Progenitor cell of endocrine pancreas (in vitro differentiated cells): ENCODE measurements at regions not wholly inside any gene's neighbourhood (a gene's known extent, or its start where the extent isn't known, plus 50 kb on each side); places are given as distances from the start of the nearest gene placed in this dataset.

Experiments used
- DNase-seq: peaks from one replicate; pipeline ENCODE4 v3.0.0; 2021; ENCODE audit warnings: low spot score; ENCODE audit not compliant: unreplicated experiment
- H3K27ac Mint-ChIP-seq: 2 replicates; pipeline ENCODE4 v1.8.0; 2021; ENCODE audit warnings: mild to moderate bottlenecking, moderate library complexity, mixed read lengths
- H3K27me3 Mint-ChIP-seq: 2 replicates; pipeline ENCODE4 v1.8.0; 2021; ENCODE audit warnings: mixed read lengths
- H3K36me3 Mint-ChIP-seq: 2 replicates; pipeline ENCODE4 v1.8.0; 2022; ENCODE audit warnings: mixed read lengths; ENCODE audit not compliant: insufficient read depth
- H3K4me1 Mint-ChIP-seq: 2 replicates; pipeline ENCODE4 v1.8.0; 2021; ENCODE audit warnings: low read depth, mixed read lengths
- H3K4me3 Mint-ChIP-seq: 2 replicates; pipeline ENCODE4 v1.8.0; 2021; ENCODE audit warnings: low read depth, mild to moderate bottlenecking, moderate library complexity, mixed read lengths
- H3K9me3 Mint-ChIP-seq: 2 replicates; pipeline ENCODE4 v1.8.0; 2021; ENCODE audit warnings: low read depth, mixed read lengths
- TF ChIP-seq, protein P1 (sequence below): fragments of 200-600 bp; sonication (generic); IDR thresholded peaks from one replicate; pipeline ENCODE4 v1.5.0; 2021; ENCODE audit warnings: antibody characterized with exemption, mild to moderate bottlenecking; ENCODE audit not compliant: unreplicated experiment

DNA sequence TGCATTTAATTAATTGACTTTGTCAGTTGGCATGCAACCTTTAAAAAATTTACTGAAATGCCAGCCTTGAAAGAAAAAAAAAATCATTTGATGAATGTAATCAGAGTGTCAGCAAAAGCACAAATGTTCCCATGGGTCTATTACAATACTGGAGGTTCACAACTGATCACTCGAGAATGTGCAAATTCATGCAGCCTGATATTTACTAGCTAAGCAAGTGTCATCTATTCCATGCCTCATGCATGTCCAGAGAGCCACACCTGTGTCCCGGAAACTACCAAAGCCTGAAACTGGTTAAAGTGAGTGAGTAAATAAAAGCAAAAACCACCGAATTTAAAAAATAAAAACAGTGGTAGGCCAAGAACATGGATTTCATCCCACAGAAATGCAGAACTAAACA is 415.3 kb upstream of the ID2 start:
- H3K4me1 Mint-ChIP-seq, result peaks cover 43% of the 10 kb centered on the region
- H3K4me3 Mint-ChIP-seq, result no peak overlapping the region
- peaks cover under 1% of the 10 kb centered on the region for H3K9me3 Mint-ChIP-seq
- H3K27me3 Mint-ChIP-seq, result peaks cover 6% of the 10 kb centered on the region
- TF ChIP-seq, protein P1, sequence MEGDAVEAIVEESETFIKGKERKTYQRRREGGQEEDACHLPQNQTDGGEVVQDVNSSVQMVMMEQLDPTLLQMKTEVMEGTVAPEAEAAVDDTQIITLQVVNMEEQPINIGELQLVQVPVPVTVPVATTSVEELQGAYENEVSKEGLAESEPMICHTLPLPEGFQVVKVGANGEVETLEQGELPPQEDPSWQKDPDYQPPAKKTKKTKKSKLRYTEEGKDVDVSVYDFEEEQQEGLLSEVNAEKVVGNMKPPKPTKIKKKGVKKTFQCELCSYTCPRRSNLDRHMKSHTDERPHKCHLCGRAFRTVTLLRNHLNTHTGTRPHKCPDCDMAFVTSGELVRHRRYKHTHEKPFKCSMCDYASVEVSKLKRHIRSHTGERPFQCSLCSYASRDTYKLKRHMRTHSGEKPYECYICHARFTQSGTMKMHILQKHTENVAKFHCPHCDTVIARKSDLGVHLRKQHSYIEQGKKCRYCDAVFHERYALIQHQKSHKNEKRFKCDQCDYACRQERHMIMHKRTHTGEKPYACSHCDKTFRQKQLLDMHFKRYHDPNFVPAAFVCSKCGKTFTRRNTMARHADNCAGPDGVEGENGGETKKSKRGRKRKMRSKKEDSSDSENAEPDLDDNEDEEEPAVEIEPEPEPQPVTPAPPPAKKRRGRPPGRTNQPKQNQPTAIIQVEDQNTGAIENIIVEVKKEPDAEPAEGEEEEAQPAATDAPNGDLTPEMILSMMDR, result no peak
- H3K36me3 Mint-ChIP-seq, result no peaks in the 10 kb centered on the region
- no peak overlapping the region for H3K27ac Mint-ChIP-seq
- no peak for DNase-seq

DNA sequence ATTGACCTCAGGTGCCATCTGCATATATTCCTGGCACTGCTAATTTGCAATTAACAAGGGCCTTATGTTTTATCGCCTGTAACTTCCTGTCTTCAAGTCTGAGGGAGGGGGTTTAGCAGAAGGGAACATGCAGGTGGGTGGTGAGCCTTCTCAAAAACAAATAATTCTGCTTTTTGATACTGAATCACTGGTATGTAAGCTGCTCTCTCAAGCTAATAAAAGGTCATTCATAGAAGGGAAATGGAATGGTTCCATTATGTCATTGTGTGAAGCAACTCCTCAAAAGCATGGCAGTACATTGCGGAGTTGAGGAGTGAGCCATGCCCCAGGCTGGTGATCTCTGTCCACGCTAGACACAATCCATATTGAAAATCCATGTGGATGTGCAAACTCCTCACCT is 414.8 kb upstream of the ID2 start:
- Mint-ChIP-seq H3K4me1 (peaks cover 38% of the 10 kb centered on the region), H3K27ac (no peak overlapping the region), H3K36me3 (no peaks in the 10 kb centered on the region), H3K27me3 (peaks cover 11% of the 10 kb centered on the region), H3K4me3 (no peak overlapping the region), H3K9me3 (peaks cover 3% of the 10 kb centered on the region)
- TF ChIP-seq, protein P1, result no peak
- DNase-seq, result no peak

DNA sequence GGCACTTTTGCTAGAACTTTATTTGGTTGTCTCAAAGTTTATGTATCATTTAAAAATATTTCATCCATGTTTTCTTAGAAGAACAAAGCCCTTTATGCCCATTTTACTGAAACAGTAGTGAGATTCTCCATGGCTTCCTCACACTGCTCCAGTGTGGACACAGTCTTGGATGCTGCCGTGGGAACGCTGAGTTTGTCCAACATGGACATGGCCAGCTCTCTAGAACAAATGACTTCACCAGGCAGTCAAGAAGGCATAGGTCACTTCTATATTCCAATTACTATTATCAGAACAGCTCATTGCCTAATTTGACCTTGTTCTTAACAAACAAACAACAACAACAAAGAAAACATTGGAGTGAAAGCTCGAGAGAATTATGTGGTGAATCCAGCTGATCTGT is 414.1 kb upstream of the ID2 start:
- H3K36me3 Mint-ChIP-seq, result no peaks in the 10 kb centered on the region
- DNase-seq, result no peak
- no peak overlapping the region for H3K4me3 Mint-ChIP-seq
- H3K9me3 Mint-ChIP-seq, result peaks cover 3% of the 10 kb centered on the region
- H3K4me1 Mint-ChIP-seq, result peaks cover 37% of the 10 kb centered on the region
- TF ChIP-seq, protein P1, result no peak
- no peak overlapping the region for H3K27ac Mint-ChIP-seq
- H3K27me3 Mint-ChIP-seq, result peaks cover 18% of the 10 kb centered on the region

DNA sequence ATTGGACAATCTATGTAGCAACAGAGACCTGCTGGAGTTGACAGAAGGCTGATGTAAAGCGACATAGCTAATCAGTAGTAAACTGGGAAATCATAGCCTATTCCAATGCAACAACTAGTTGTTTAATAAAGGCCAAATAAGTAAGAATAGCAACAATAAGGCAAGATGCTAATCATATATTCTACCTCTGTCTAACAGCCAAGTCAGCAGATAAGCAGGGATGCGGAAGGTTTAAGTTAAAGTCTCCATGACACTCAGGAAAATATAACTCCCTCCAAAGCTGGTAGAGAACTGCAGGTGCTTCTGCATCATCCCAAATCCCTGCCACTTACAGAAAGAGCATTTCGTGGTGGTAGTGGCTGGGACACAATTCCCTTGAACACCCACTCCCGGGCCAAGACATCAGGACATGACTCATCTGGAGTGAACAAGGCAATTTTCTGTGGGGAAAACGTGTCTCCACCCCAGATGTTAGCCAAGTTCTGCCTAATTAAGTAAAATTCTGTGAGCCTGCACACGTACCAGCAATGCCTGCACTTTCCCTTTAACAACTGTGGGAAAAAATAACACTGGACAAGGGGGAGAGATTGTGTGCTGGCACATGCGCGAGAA is 413.6 kb upstream of the ID2 start:
- Mint-ChIP-seq H3K4me3 (no peak overlapping the region), H3K9me3 (peaks cover 3% of the 10 kb centered on the region), H3K36me3 (no peaks in the 10 kb centered on the region), H3K27ac (no peak overlapping the region), H3K4me1 (peaks cover 37% of the 10 kb centered on the region), H3K27me3 (peaks cover 20% of the 10 kb centered on the region)
- DNase-seq, result no peak
- TF ChIP-seq, protein P1, result no peak

DNA sequence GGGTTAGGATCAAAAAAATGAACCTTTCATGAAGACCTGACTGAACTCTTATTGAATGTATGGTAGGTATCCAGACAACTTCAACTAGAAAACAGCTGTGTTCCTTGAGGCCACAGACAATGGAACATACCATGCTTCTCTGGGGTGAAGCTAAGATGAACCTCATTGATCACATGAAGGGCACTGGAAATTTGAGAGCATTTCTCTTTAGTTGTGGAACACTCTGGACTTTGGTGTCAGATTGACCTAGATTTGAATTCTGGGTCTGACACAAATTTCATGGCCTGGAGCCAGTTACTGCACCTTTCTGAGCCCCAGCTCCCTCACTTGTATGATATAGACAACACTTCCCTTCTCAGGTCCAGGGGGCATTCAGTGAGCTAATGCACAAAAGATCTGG is 411.2 kb upstream of the ID2 start:
- DNase-seq, result no peak
- Mint-ChIP-seq H3K27ac (no peak overlapping the region), H3K4me3 (no peak overlapping the region), H3K9me3 (peaks cover 3% of the 10 kb centered on the region), H3K27me3 (peaks cover 30% of the 10 kb centered on the region), H3K36me3 (no peaks in the 10 kb centered on the region), H3K4me1 (peaks cover 21% of the 10 kb centered on the region)
- TF ChIP-seq, protein P1, result no peak
